Epidermal melanocyte (primary cell): ENCODE measurements at regions not wholly inside any gene's neighbourhood (a gene's known extent, or its start where the extent isn't known, plus 50 kb on each side); places are given as distances from the start of the nearest gene placed in this dataset.
"Not testable (repeated sequence)": the region's sequence is repeated elsewhere in the genome, so short reads cannot be mapped to it uniquely, and the experiment has no call there.

Source experiments
- DNase-seq: peaks from one replicate; pipeline ENCODE4 v3.0.0; 2011; ENCODE audit warnings: low spot score; ENCODE audit not compliant: insufficient read length

- DNase-seq: no peak
Observed at GRCh38 chr16:5922686-5923085, 825.1 kb upstream of the EEF2KMT start.

GRCh38 chr16:5918567-5919130 is 821.1 kb upstream of the EEF2KMT start:
- DNase-seq: no peak

GRCh38 chr16:5917436-5918195 is 820.0 kb upstream of the EEF2KMT start:
- DNase-seq: no peak

- no peak for DNase-seq
Observed at GRCh38 chr16:5916711-5917191, 819.2 kb upstream of the EEF2KMT start.

GRCh38 chr16:5911241-5911640 is 813.6 kb upstream of the EEF2KMT start:
- DNase-seq: no peak

- DNase-seq: not testable (repeated sequence)
Observed at GRCh38 chr16:5909556-5909955, 812.0 kb upstream of the EEF2KMT start.

- DNase-seq: no peak
Observed at GRCh38 chr16:5907544-5907943, 809.9 kb upstream of the EEF2KMT start.

GRCh38 chr16:5906351-5906750 is 808.8 kb upstream of the EEF2KMT start:
- DNase-seq: no peak

- no peak for DNase-seq
Observed at GRCh38 chr16:5905935-5906334, 808.3 kb upstream of the EEF2KMT start.

- no peak for DNase-seq
Observed at GRCh38 chr16:5903832-5904231, 806.2 kb upstream of the EEF2KMT start.

- DNase-seq: no peak
Observed at GRCh38 chr16:5903153-5903552, 805.6 kb upstream of the EEF2KMT start.

- DNase-seq: no peak
Observed at GRCh38 chr16:5900046-5900445, 802.5 kb upstream of the EEF2KMT start.

GRCh38 chr16:5895976-5896375 is 798.4 kb upstream of the EEF2KMT start:
- DNase-seq: no peak

GRCh38 chr16:5895137-5895536 is 797.5 kb upstream of the EEF2KMT start:
- no peak for DNase-seq

GRCh38 chr16:5891296-5891695 is 793.7 kb upstream of the EEF2KMT start:
- no peak for DNase-seq

GRCh38 chr16:5885521-5885920 is 787.9 kb upstream of the EEF2KMT start:
- no peak for DNase-seq

- no peak for DNase-seq
Observed at GRCh38 chr16:5884996-5885395, 787.4 kb upstream of the EEF2KMT start.

- DNase-seq: no peak
Observed at GRCh38 chr16:5884339-5884738, 786.7 kb upstream of the EEF2KMT start.

GRCh38 chr16:5882087-5882640 is 784.6 kb upstream of the EEF2KMT start:
- no peak for DNase-seq

GRCh38 chr16:5875416-5875815 is 777.8 kb upstream of the EEF2KMT start:
- DNase-seq: no peak

GRCh38 chr16:5874899-5875298 is 777.3 kb upstream of the EEF2KMT start:
- DNase-seq: no peak

- DNase-seq: no peak
Observed at GRCh38 chr16:5873221-5873620, 775.6 kb upstream of the EEF2KMT start.
